HG03280 (cell line): ENCODE measurements at regions not wholly inside any gene's neighbourhood (a gene's known extent, or its start where the extent isn't known, plus 50 kb on each side); places are given as distances from the start of the nearest gene placed in this dataset.
A peak's percentile ranks its signal among the peaks of the same experiment; 100 is the strongest.

Source experiments
- ATAC-seq: cut with Tn5 transposase; IDR thresholded peaks from one replicate; pipeline ENCODE4 v1.9.1; 2021; ENCODE audit warnings: mild to moderate bottlenecking, moderate library complexity; ENCODE audit not compliant: unreplicated experiment

- no peak for ATAC-seq
These were observed 143.1 kb downstream of the IFI44 start for GRCh38 chr1:78792756-78793155.

- peak; percentile 81 for ATAC-seq
These were observed 147.6 kb downstream of the IFI44 start for GRCh38 chr1:78797108-78797781.

GRCh38 chr1:78799926-78800325 is 150.3 kb downstream of the IFI44 start:
- ATAC-seq, result no peak

DNA sequence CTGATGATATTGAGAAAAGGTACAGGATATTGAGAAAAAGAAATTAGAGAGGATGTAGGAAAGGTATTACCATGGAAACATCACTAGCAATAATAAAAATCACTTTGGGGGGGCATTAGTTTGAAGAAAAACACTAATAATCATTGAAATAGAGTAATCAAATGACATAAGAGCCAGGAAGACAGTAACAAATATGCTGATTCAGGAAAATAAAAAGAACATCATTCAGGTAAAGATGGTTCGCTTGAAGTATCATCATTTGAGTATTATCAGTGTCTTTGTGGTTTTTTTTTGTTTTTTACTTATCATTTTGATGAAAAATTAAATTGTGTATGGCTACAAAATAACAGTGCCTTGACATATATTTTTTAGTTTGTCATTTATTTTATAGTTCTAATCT is 164.5 kb downstream of the IFI44 start:
- ATAC-seq, result no peak

- no peak for ATAC-seq
These were observed 175.9 kb downstream of the IFI44 start for GRCh38 chr1:78825561-78825960.

DNA sequence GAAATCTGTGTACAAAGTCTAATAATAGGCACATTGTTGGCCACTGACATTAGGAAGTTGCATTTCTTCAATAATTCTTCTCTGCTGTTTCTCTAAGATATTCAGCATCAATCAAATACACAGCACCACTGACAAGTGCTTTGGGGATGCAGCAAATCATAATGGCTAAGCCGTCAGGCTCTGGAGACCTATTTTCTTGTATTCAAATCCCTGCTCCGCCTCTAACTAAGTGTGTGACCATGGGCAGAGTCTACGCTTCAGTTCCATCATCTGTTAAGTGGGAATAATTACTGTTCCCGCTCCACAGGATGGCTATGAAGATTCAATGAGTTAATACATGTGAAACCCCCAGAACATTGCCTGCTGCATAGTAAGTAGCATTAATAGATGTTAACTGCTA is 176.9 kb downstream of the ADGRL4 start:
- ATAC-seq, result no peak

GRCh38 chr1:78830321-78830720 is 176.2 kb downstream of the ADGRL4 start:
- no peak for ATAC-seq

DNA sequence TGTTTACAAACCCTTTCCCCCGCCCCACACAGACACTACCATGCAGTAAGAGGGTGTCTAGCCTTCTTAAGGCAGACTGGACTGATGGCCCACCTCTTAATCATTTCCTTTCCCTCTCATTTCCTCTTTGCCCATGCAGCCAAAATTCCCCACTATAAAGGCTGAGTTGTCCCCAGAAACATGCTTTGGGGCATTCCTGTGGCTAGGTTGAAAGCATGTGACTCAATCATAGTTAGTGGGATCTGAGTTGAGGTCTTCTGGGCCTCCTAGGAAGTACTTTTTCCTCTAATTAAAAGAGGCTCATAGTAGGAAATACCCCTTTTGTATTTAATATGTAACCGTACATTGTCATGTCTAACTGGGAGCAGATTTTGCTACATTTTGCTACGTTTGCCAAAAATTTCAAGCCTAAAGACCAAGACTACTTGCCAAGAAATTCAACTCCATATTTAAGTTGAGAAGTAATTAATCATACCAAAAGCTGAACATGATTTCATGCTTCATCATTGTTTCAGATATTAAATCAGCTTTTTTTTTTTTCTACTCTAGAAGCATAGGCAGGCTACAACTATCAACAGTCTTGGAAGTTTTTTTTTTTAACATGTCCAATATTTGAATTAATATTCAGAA is 174.7 kb downstream of the ADGRL4 start:
- no peak for ATAC-seq

- ATAC-seq, result no peak
These were observed 173.0 kb downstream of the ADGRL4 start for GRCh38 chr1:78833491-78833890.

DNA sequence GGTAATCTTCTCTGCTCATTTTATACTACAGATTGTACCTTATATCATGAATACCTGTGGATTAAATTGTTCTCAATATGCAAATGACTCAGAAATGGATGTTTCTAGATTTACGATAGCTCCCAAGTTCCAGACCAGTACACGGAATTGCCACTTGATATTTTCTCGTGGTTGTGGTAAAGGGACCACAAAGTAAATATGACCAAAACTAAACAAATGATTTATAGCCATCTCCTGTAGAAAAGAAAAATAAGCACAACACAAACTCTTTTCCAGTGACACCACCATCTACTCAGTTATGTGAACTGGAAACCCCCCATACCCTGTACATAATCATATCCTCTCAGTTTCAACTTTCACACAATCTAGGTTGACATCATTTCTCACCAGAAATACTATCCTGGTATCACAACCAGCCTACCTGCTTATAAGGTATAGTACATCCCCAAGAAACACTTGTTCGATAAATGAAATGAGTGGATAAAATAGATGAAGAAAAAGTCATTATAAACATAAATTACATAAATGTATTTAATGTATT is 172.3 kb downstream of the ADGRL4 start:
- ATAC-seq, result peak; percentile 45

- no peak for ATAC-seq
These were observed 169.8 kb downstream of the ADGRL4 start for GRCh38 chr1:78836726-78837125.

DNA sequence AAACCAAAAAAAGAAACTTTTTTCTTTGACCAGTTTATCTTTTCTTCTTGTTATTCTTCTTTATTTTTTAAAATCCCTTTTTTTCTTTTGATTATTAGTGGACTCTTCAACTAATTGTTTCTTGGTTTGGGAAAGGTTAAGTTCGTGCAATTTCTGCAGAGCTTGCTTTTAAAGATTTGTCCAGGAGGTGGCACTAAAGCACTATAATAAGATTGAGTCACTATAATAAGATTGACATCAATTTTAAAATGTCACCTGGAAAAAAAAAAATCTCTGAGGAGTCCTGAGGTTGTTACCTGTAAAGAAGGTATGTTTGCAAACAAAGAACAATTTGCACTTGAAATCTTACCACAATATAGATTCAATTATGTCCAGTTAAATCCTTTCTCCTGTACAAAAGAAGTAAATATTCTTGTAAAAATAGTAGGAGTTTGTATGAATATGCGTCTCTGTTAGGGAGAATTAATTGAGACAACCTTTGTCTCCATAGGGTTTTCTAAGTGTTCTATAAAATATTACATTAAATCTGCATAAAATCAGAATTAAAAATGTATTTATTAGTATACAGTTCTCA is 166.7 kb downstream of the ADGRL4 start:
- ATAC-seq, result peak; percentile 55
